HUES6 (cell line): ENCODE measurements at regions not wholly inside any gene's neighbourhood (a gene's known extent, or its start where the extent isn't known, plus 50 kb on each side); places are given as distances from the start of the nearest gene placed in this dataset.
"Not testable (repeated sequence)": the region's sequence is repeated elsewhere in the genome, so short reads cannot be mapped to it uniquely, and the experiment has no call there.

Experiments
- H3K27ac ChIP-seq: 2 replicates; pipeline ENCODE4 v1.7.0; 2013; ENCODE audit warnings: low read depth, mild to moderate bottlenecking, low read length, inconsistent platforms
- H3K27me3 ChIP-seq: 2 replicates; pipeline ENCODE4 v1.6.1; 2013; ENCODE audit warnings: low read length; ENCODE audit not compliant: control insufficient read depth, insufficient read depth
- H3K36me3 ChIP-seq: 2 replicates; pipeline ENCODE4 v1.6.1; 2013; ENCODE audit warnings: low read length; ENCODE audit not compliant: control insufficient read depth, insufficient read depth
- H3K4me1 ChIP-seq: 2 replicates; pipeline ENCODE4 v1.6.1; 2013; ENCODE audit warnings: low read length; ENCODE audit not compliant: control insufficient read depth, insufficient read depth
- H3K4me3 ChIP-seq: 2 replicates; pipeline ENCODE4 v1.5.1; 2013; ENCODE audit warnings: low read depth, low read length
- H3K9ac ChIP-seq: one replicate; pipeline ENCODE4 v1.6.1; 2013; ENCODE audit warnings: mild to moderate bottlenecking, low read length
- H3K9me3 ChIP-seq: 2 replicates; pipeline ENCODE4 v1.6.1; 2013; ENCODE audit warnings: low read depth, low read length; ENCODE audit not compliant: control insufficient read depth, insufficient read depth

DNA sequence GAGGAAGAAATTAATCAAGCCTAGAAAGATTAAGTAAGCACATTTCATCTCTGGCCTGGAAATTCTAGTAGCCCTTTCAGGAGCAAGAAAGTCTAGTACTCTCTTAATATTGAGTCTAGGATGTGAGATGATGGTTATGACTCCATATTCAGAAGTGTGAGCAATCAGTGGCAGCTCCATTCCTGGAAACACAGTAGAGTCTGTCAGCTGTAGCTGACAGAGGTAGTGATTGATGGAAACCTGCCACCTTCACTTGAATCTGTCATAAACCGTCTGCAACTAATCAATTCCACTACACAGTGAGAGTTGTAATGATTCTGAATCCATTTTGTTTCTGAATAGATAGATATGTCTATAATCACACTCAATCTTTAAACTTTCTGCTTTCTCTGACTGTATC, 635.1 kb downstream of the IRS1 start:
- no peak overlapping the region for H3K9ac ChIP-seq

DNA sequence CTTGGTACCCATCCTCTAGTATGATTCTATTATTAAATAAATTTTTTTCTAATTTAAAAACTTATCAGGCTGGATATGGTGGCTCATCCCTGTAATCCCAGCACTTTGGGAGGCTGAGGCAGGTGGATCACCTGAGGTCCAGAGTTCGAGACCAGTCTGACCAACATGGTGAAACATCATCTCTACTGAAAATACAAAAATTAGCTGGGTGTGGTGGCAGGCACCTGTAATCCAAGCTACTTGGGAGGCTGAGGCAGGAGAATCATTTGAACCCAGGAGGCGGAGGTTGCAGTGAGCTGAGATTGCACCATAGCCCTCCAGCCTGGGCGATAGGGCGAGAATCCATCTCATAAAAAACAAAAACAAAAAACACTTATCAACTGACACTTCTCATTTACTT, 639.0 kb downstream of the IRS1 start:
- not testable (repeated sequence) for H3K27me3 ChIP-seq, H3K9me3 ChIP-seq, H3K9ac ChIP-seq, H3K4me3 ChIP-seq, H3K36me3 ChIP-seq
- peak overlapping the region; percentile 82; the same call in 1 of the 2 replicates for H3K27ac ChIP-seq
- H3K4me1 ChIP-seq = peaks cover 30% of the 10 kb centered on the region

More for the DNA sequence above, 635.1 kb downstream of the IRS1 start:
- H3K36me3 ChIP-seq = no peaks in the 10 kb centered on the region
- H3K4me1 ChIP-seq = peaks cover 12% of the 10 kb centered on the region
- H3K9me3 ChIP-seq = no peaks in the 10 kb centered on the region
- no peak overlapping the region for H3K27ac ChIP-seq
- no peak overlapping the region for H3K4me3 ChIP-seq
- no peaks in the 10 kb centered on the region for H3K27me3 ChIP-seq

DNA sequence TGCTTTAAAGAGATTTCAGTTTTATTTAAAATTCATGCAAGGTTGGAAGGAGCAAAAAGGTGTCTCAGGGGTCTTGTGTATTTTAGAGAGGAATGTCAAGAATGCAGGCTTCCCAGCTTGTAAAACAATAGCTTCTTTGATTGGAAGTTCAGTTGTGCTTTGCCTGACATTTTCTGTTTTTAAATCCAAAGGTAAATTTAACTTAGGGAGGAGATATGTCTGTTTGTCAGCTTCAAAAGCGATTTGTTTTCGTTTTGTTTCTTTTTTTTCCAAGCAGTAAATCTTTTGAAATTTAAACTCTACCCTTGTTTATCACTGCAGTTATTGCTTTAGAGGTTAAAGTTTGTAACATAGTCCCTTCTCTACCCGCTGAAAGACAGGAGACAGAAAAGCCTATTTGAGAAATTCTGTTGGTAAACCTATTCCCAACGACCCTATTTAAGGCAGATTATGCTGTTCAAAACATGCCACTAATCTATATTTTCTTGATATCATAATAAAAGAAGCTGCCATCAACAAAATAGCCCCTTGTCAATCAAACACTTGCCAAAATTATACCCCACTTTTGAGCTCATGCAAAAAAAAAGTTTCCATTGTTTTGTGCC, 639.6 kb downstream of the IRS1 start:
- Histone ChIP-seq H3K9me3 (no peaks in the 10 kb centered on the region), H3K27me3 (no peaks in the 10 kb centered on the region), H3K9ac (no peak overlapping the region), H3K36me3 (no peaks in the 10 kb centered on the region), H3K4me1 (peaks cover 36% of the 10 kb centered on the region), H3K4me3 (peak overlapping the region; percentile 32), H3K27ac (peak overlapping the region; percentile 82)

DNA sequence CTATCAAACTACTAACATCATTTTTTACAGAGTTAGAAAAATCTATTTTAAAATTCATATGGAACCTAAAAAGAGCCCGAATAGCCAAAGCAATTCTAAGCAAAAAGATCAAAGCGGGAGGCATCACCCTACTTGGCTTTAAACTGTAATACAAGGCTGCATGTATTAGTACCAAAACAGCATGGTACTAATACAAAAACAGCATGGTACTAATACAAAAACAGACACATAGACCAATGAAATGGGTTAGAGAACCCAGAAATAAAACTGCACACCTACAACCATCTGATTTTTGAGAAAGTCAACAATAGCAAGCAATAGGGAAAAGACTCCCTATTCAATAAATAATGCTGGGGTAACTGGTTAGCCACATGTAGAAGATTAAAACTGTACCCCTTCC, 640.7 kb downstream of the IRS1 start:
- Histone ChIP-seq H3K9ac (no peak overlapping the region), H3K27me3 (no peaks in the 10 kb centered on the region), H3K4me1 (peaks cover 37% of the 10 kb centered on the region), H3K9me3 (no peaks in the 10 kb centered on the region), H3K36me3 (no peaks in the 10 kb centered on the region), H3K27ac (peak overlapping the region; percentile 82; the same call in 1 of the 2 replicates), H3K4me3 (no peak overlapping the region)

DNA sequence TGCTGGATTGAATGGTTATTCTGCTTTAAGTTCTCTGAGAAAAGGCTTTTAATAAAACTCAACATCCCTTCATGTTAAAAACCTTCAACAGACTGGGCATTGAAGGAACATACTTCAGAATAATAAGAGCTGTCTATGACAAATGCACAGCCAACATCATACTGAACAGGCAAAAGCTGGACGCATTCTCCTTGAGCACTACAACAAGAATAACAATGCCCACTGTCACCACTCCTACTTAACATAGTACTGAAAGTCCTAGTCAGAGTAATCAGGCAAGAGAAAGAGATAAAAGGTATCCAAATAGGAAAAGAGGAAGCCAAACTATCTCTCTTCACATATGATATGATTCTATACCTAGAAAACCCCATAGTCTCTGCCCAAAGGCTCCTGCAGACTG, 641.4 kb downstream of the IRS1 start:
- Histone ChIP-seq H3K36me3 (no peaks in the 10 kb centered on the region), H3K4me1 (peaks cover 41% of the 10 kb centered on the region), H3K4me3 (no peak overlapping the region), H3K27ac (no peak overlapping the region; the same call in 1 of the 2 replicates), H3K9me3 (no peaks in the 10 kb centered on the region), H3K27me3 (no peaks in the 10 kb centered on the region), H3K9ac (no peak overlapping the region)

DNA sequence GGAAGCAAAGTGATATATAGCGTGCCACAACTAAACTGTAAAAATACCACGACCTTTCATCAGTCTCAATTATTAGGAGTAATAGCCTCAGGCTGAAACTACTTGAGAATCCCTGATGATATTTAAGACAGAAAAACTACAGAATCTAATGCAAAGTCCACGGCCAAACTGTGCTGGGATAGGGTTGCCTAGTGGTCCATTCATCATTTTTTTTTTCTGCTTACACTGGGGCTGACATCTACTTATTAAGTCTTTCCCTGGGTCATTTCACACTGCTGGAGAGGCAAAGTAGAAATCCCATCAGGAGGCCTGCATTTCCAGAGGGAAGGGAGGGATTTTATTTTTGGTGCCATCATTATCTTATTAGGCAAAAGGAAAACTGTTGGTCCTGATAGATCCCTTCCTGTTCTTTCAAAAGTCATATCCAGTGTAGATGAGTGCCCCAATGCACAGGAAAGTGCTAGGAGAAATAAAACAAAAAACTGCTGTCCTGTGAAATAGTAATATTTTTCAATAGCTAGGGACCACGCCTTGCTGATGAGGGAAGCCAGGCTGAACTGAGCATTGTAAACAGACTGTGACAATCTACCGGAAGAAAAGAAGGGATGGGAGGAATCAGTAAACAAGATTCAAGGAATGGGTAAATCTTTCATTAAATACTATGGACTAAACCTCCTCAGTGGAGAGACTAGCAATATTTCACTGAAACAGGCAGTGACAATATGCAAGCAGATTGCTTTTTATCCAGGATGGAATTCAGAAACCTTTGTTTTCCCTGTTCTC, 644.3 kb downstream of the IRS1 start:
- Histone ChIP-seq H3K9me3 (no peaks in the 10 kb centered on the region), H3K4me1 (peaks cover 40% of the 10 kb centered on the region), H3K9ac (no peak overlapping the region), H3K4me3 (no peak overlapping the region), H3K27ac (no peak overlapping the region), H3K27me3 (no peaks in the 10 kb centered on the region), H3K36me3 (no peaks in the 10 kb centered on the region)

DNA sequence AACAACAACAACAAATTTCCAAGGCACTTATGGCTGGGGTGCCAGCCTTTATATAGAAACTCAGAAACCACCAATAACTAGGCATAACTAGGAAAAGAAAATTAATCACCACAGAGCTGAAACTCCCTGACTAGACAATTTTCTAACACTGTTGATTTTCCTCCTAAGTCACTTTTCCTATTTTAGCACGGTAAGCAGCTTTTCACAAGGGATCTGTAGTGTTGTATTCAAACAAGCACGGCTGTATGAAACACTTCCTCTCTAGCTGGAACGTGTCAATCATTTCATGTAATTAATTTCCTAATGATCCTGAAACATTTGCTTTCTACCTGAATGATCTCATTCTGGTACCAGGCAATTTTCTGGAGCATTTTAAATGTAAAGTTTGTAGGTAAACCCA, 645.0 kb downstream of the IRS1 start:
- H3K27me3 ChIP-seq = no peaks in the 10 kb centered on the region
- H3K36me3 ChIP-seq = no peaks in the 10 kb centered on the region
- no peak overlapping the region for H3K27ac ChIP-seq
- no peaks in the 10 kb centered on the region for H3K9me3 ChIP-seq
- no peak overlapping the region for H3K9ac ChIP-seq
- H3K4me3 ChIP-seq = no peak overlapping the region
- peaks cover 34% of the 10 kb centered on the region for H3K4me1 ChIP-seq

DNA sequence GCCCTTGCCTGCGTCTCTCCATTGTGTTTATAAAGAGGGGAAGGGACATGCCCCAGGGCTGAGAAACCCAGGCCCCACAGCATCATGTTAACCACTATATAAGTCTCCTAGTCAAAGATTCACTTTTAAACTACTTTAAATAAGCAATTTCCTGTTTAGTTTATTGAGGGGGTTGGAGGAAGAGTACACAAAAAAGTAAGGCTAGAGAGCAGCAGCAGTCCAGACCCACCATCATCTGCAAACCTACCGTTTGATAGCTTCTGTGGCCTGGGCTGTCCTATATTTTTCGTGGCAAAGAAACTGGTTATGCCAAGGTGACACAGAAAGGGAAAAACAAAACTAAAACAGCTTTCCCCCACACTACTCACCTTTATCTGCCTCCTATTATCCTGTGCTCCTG, 646.1 kb downstream of the IRS1 start:
- no peak overlapping the region for H3K4me3 ChIP-seq
- H3K36me3 ChIP-seq = no peaks in the 10 kb centered on the region
- no peaks in the 10 kb centered on the region for H3K27me3 ChIP-seq
- H3K4me1 ChIP-seq = peaks cover 23% of the 10 kb centered on the region
- no peaks in the 10 kb centered on the region for H3K9me3 ChIP-seq
- no peak overlapping the region for H3K27ac ChIP-seq
- no peak overlapping the region for H3K9ac ChIP-seq

DNA sequence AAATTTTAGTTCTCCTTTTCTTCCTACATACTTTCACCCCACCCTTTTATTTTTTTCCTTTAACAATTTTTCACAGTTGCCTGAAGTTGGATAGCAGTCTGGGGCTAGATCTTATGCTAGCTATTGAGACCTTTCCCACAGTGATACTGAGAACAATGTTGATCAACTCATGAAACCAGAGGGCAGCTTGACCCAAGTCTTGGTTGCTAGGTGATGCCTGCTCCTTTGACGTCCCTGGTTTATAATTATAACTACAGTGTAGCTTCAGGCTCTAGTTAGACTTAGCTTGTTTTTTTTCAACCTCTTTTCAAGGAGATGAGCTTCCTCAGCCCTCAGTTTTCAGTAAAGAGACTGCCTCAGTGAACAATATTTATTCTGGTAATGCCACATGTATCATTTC, 648.5 kb downstream of the IRS1 start:
- H3K36me3 ChIP-seq = no peaks in the 10 kb centered on the region
- peaks cover 12% of the 10 kb centered on the region for H3K4me1 ChIP-seq
- H3K9ac ChIP-seq = no peak overlapping the region
- no peak overlapping the region for H3K4me3 ChIP-seq
- H3K27me3 ChIP-seq = no peaks in the 10 kb centered on the region
- no peak overlapping the region for H3K27ac ChIP-seq
- H3K9me3 ChIP-seq = no peaks in the 10 kb centered on the region

DNA sequence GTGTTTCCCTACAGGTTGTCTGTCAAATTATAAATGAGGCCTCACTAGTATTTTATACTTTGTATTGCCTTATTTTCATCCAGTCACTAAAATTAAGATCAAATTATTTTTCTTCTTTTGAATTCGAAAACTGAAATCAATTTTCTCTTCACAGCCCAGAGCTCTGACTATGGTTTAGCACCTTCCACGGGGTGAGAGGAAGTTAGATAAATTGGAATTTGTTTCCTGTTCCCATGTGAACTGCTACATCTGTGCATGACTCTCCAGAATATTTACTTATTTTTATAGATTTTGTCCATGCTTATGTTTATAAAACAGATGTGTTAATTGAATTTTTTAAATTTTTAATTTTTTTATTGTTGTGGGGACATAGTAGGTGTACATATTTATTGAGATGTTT, 656.5 kb downstream of the IRS1 start:
- H3K27me3 ChIP-seq = no peaks in the 10 kb centered on the region
- H3K9me3 ChIP-seq = no peaks in the 10 kb centered on the region
- H3K36me3 ChIP-seq = no peaks in the 10 kb centered on the region
- H3K4me3 ChIP-seq = no peak overlapping the region
- no peaks in the 10 kb centered on the region for H3K4me1 ChIP-seq
- no peak overlapping the region for H3K9ac ChIP-seq
- H3K27ac ChIP-seq = no peak overlapping the region

DNA sequence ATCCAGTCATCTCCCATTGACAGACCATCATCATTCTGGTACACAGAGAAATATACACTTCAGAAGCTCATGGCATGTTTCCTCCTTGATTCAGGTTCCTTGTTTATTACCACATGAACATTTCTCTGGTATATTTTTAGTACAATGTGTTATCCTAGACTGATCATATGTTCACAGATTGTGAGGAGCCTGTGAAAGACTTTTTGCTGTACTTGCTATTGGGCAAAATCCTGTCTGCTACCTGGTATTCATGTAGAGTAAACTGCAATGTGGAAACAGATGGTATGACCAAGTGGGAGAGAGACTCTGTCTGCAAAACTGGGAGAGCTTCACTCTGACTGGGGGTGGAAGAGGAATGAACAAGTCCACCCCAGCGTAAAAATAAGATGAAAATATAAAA, 657.2 kb downstream of the IRS1 start:
- Histone ChIP-seq H3K36me3 (no peaks in the 10 kb centered on the region), H3K9ac (no peak overlapping the region), H3K27me3 (no peaks in the 10 kb centered on the region), H3K9me3 (no peaks in the 10 kb centered on the region), H3K27ac (no peak overlapping the region), H3K4me3 (no peak overlapping the region), H3K4me1 (no peaks in the 10 kb centered on the region)
